Stimulated activated CD8-positive, alpha-beta memory T cell treated with anti-CD3 and anti-CD28 coated beads, Interleukin-2, amount 100 ng/mL, for 1 hour (primary cell): ENCODE measurements at regions not wholly inside any gene's neighbourhood (a gene's known extent, or its start where the extent isn't known, plus 50 kb on each side); places are given as distances from the start of the nearest gene placed in this dataset.

Experiments
- DNase-seq, 2 donors: peaks; one replicate each; pipeline ENCODE4 v3.0.0-alpha.2; 2020; ENCODE audit warnings: low read depth in 2 of 2

- no peak for DNase-seq
Measured at GRCh38 chr6:169165561-169166300, 87.9 kb downstream of the THBS2 start.

- no peak for DNase-seq
Measured at GRCh38 chr6:169164986-169165385, 88.7 kb downstream of the THBS2 start.

- no peak for DNase-seq
Measured at GRCh38 chr6:169164451-169164850, 89.2 kb downstream of the THBS2 start.

GRCh38 chr6:169163411-169163901 lies 90.2 kb downstream of the THBS2 start:
- no peak for DNase-seq

GRCh38 chr6:169162752-169163407 lies 90.8 kb downstream of the THBS2 start:
- DNase-seq, result no peak

GRCh38 chr6:169162249-169162648 lies 91.4 kb downstream of the THBS2 start:
- no peak for DNase-seq

- DNase-seq, result no peak
Measured at GRCh38 chr6:169161572-169162167, 92.0 kb downstream of the THBS2 start.

- no peak for DNase-seq
Measured at GRCh38 chr6:169160855-169161560, 92.6 kb downstream of the THBS2 start.

- DNase-seq, result no peak
Measured at GRCh38 chr6:169160091-169160854, 93.4 kb downstream of the THBS2 start.

- no peak for DNase-seq
Measured at GRCh38 chr6:169159331-169159730, 94.3 kb downstream of the THBS2 start.

- DNase-seq, result no peak
Measured at GRCh38 chr6:169158691-169159090, 95.0 kb downstream of the THBS2 start.

- no peak for DNase-seq
Measured at GRCh38 chr6:169158174-169158573, 95.5 kb downstream of the THBS2 start.

GRCh38 chr6:169157197-169158148 lies 96.2 kb downstream of the THBS2 start:
- no peak for DNase-seq

GRCh38 chr6:169156793-169157147 lies 96.9 kb downstream of the THBS2 start:
- DNase-seq, result no peak

GRCh38 chr6:169156108-169156792 lies 97.4 kb downstream of the THBS2 start:
- no peak for DNase-seq

GRCh38 chr6:169155481-169155880 lies 98.2 kb downstream of the THBS2 start:
- no peak for DNase-seq

GRCh38 chr6:169153401-169153800 lies 100.2 kb downstream of the THBS2 start:
- DNase-seq, result no peak

GRCh38 chr6:169146521-169146920 lies 107.1 kb downstream of the THBS2 start:
- DNase-seq, result no peak

GRCh38 chr6:169145991-169146501 lies 107.6 kb downstream of the THBS2 start:
- DNase-seq, result no peak

- no peak for DNase-seq
Measured at GRCh38 chr6:169145496-169145895, 108.2 kb downstream of the THBS2 start.
